ENCODE measurements at regions not wholly inside any gene's neighbourhood (a gene's known extent, or its start where the extent isn't known, plus 50 kb on each side); places are given as distances from the start of the nearest gene placed in this dataset.

DNA sequence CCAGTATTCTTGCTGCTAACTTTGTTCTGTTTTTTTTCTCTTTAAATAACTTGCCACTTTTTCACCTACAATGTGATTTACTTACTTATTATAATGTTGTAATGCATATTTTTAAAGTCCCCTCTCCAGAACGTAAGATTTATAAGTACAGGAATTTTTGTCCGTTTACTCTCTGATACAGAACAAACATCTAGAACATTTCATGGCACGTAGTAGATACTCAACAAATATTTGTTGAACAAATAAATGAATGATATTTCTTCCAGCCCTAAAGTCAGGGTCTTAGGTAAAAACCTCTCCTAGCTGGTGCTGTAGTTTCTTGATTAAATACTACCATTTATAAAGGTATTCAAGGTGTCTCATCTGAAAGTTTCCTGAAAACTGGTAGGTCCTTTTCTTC, 125.1 kb downstream of the ZBTB18 start:
- Histone ChIP-seq H3K27me3 (ENCODE audit: insufficient read depth, low read length) (no peaks in the 10 kb centered on the region), H3K4me1 (ENCODE audit: insufficient read depth, low read length, severe bottlenecking) (no peaks in the 10 kb centered on the region), H3K9me2 (ENCODE audit: low read depth, low read length) (no peaks in the 10 kb centered on the region), H3K79me2 (ENCODE audit: insufficient read depth, low read length) (no peaks in the 10 kb centered on the region), H3K36me3 (ENCODE audit: insufficient read depth, low read length) (no peaks in the 10 kb centered on the region), H3K27ac (ENCODE audit: low read depth, low read length, poor library complexity, severe bottlenecking) (no peak overlapping the region), H3F3A (ENCODE audit: insufficient read depth, low read length) (no peaks in the 10 kb centered on the region), H4K20me1 (ENCODE audit: insufficient read depth, low read length) (no peaks in the 10 kb centered on the region), H3K4me2 (ENCODE audit: low read length) (no peak overlapping the region), H3K9ac (ENCODE audit: low read length) (no peak overlapping the region), H3K4me3 (ENCODE audit: low read depth, low read length, poor library complexity, severe bottlenecking) (no peak overlapping the region), H3K9me3 (ENCODE audit: low read length) (no peaks in the 10 kb centered on the region), H2AFZ (ENCODE audit: low read length) (no peak overlapping the region)
- TF ChIP-seq EZH2 (IDR thresholded peaks at IDR 0.05; ENCODE audit: borderline replicate concordance, low read length) = no peak
- TF ChIP-seq, protein P1, sequence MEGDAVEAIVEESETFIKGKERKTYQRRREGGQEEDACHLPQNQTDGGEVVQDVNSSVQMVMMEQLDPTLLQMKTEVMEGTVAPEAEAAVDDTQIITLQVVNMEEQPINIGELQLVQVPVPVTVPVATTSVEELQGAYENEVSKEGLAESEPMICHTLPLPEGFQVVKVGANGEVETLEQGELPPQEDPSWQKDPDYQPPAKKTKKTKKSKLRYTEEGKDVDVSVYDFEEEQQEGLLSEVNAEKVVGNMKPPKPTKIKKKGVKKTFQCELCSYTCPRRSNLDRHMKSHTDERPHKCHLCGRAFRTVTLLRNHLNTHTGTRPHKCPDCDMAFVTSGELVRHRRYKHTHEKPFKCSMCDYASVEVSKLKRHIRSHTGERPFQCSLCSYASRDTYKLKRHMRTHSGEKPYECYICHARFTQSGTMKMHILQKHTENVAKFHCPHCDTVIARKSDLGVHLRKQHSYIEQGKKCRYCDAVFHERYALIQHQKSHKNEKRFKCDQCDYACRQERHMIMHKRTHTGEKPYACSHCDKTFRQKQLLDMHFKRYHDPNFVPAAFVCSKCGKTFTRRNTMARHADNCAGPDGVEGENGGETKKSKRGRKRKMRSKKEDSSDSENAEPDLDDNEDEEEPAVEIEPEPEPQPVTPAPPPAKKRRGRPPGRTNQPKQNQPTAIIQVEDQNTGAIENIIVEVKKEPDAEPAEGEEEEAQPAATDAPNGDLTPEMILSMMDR (IDR thresholded peaks at IDR 0.05; ENCODE audit: low read length) = no peak

DNA sequence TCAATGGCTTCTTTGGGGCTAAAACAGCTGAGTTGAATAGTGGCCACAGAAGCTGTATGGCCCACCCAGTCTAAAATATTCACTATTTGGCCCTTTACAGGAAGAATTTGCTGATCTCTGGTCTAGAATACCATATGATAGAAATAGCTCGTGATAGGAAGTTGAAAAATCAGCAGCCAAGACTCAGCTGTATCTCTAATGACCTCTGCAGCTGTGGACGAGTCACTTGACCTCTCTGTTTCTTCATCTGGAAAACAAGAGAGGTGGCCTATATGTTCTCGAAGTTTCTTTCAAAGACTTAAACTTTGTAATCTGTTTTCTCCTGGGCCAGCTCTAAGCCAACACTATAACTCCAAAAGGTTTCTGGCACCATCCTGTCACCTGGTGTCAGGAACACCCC, 129.2 kb downstream of the ZBTB18 start:
- TF ChIP-seq, protein P1 (IDR thresholded peaks at IDR 0.05; ENCODE audit: low read length) = no peak
- TF ChIP-seq EZH2 (IDR thresholded peaks at IDR 0.05; ENCODE audit: borderline replicate concordance, low read length) = no peak
- Histone ChIP-seq H3K79me2 (ENCODE audit: insufficient read depth, low read length) (no peaks in the 10 kb centered on the region), H3K4me2 (ENCODE audit: low read length) (no peak overlapping the region), H4K20me1 (ENCODE audit: insufficient read depth, low read length) (no peaks in the 10 kb centered on the region), H3K27me3 (ENCODE audit: insufficient read depth, low read length) (no peaks in the 10 kb centered on the region), H3K9ac (ENCODE audit: low read length) (no peak overlapping the region), H3K4me3 (ENCODE audit: low read depth, low read length, poor library complexity, severe bottlenecking) (no peak overlapping the region), H3K9me2 (ENCODE audit: low read depth, low read length) (no peaks in the 10 kb centered on the region), H3K36me3 (ENCODE audit: insufficient read depth, low read length) (no peaks in the 10 kb centered on the region), H3K9me3 (ENCODE audit: low read length) (no peaks in the 10 kb centered on the region), H2AFZ (ENCODE audit: low read length) (no peak overlapping the region), H3F3A (ENCODE audit: insufficient read depth, low read length) (no peaks in the 10 kb centered on the region), H3K4me1 (ENCODE audit: insufficient read depth, low read length, severe bottlenecking) (no peaks in the 10 kb centered on the region), H3K27ac (ENCODE audit: low read depth, low read length, poor library complexity, severe bottlenecking) (no peak overlapping the region)

DNA sequence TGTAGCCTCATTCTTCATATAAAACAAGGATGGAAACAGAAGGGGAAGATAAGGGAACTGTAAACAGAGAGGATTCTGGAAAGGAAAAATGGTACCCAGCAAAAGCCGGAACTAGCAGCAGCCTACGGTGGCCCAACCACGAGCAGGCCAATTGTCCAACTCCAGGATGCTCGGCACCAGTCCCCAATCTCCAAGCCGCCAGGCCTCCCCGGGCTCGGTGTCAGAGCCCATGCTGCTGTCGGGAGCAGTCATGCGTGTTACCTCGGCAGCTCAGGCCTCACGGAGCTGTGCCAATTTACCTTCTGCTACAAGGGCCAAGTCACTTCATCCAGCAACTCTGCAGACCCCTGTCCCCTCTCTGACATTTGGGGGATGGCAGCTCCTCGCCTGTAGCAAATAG, 130.8 kb downstream of the ZBTB18 start:
- H2AFZ ChIP-seq (ENCODE audit: low read length) = no peak overlapping the region

More for the DNA sequence above, 130.8 kb downstream of the ZBTB18 start:
- H3K9me2 ChIP-seq (ENCODE audit: low read depth, low read length) = no peaks in the 10 kb centered on the region
- TF ChIP-seq, protein P1 (IDR thresholded peaks at IDR 0.05; ENCODE audit: low read length) = no peak
- no peaks in the 10 kb centered on the region for H3K79me2 ChIP-seq (ENCODE audit: insufficient read depth, low read length)
- H3K9ac ChIP-seq (ENCODE audit: low read length) = no peak overlapping the region
- H3K27ac ChIP-seq (ENCODE audit: low read depth, low read length, poor library complexity, severe bottlenecking) = no peak overlapping the region
- H3K9me3 ChIP-seq (ENCODE audit: low read length) = no peaks in the 10 kb centered on the region
- H3F3A ChIP-seq (ENCODE audit: insufficient read depth, low read length) = no peaks in the 10 kb centered on the region
- H3K4me2 ChIP-seq (ENCODE audit: low read length) = no peak overlapping the region
- H3K4me1 ChIP-seq (ENCODE audit: insufficient read depth, low read length, severe bottlenecking) = no peaks in the 10 kb centered on the region
- H3K36me3 ChIP-seq (ENCODE audit: insufficient read depth, low read length) = no peaks in the 10 kb centered on the region
- H3K27me3 ChIP-seq (ENCODE audit: insufficient read depth, low read length) = no peaks in the 10 kb centered on the region
- no peak overlapping the region for H3K4me3 ChIP-seq (ENCODE audit: low read depth, low read length, poor library complexity, severe bottlenecking)
- H4K20me1 ChIP-seq (ENCODE audit: insufficient read depth, low read length) = no peaks in the 10 kb centered on the region
